GM19240 (cell line): ENCODE measurements at regions not wholly inside any gene's neighbourhood (a gene's known extent, or its start where the extent isn't known, plus 50 kb on each side); places are given as distances from the start of the nearest gene placed in this dataset.
"Not testable (repeated sequence)": the region's sequence is repeated elsewhere in the genome, so short reads cannot be mapped to it uniquely, and the experiment has no call there.

Experiments used
- DNase-seq: peaks from one replicate; pipeline ENCODE4 v3.0.0; 2011; ENCODE audit warnings: low spot score; ENCODE audit not compliant: insufficient read length

- not testable (repeated sequence) for DNase-seq
These were observed 71.5 kb upstream of the GADD45A start for GRCh38 chr1:67613479-67613878.

- no peak for DNase-seq
These were observed 70.5 kb upstream of the GADD45A start for GRCh38 chr1:67614511-67614934.

GRCh38 chr1:67615886-67616285 lies 69.1 kb upstream of the GADD45A start:
- no peak for DNase-seq

DNA sequence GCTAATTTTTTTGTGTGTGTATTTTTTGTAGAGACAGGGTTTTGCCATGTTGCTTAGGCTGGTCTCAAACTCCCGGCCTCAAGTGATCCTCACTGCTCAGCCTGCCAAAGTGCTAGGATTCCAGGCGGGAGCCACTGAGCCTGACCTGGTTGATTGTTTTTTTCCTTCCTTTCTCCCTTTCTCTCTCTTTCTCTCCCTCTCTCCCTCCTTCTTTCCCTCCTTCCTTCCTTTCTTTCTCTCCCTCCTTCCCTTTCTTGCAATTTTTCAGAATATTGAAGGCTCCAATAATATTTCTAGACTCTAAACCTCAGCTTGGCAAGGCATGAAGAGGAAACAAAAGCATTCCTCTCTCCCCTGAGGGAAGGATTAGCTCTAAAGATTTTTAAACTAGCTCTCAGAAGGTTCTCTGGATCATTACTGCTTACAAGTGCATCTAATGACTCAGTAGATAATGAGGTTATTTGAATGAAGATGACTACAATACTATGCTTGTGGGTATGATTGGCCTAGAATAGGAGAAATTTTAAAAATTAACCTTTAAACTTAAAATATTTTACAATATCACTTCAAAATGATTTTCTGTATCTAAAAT lies 68.5 kb upstream of the GADD45A start:
- DNase-seq: no peak

DNA sequence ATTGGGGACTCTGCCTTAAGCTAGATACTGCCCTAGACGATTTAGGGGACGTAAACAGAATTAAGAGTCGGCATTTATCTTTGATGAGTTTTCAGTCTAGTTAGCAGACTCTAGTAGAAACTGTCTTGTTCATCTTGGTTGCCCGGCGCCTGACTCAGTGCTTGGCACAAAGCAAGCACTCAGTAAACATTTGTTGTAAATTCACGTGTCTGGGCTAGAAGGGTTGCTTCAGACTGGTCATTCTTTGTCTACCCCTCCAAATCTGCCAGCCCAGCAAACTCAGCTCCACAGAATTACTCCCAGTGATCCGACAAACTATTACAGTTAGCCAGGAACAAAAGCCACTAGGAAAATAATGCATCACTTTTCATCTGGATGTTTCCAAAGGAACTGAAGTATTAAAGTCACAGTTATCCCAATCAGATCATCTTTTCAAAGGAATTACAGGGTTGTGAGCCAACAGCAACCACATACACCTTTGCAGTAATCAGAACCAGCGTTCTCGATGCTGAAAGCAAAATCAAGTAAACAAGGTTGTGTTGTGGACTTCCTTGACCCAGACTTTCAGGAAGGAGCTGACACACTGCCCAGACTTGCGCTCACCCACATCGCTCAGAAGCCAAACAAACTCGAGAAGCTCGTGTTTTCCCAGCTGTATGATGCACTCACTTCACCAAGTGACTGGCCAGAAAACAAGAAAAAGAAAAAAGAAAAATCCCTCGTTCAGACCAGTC lies 66.5 kb upstream of the GADD45A start:
- DNase-seq: no peak

GRCh38 chr1:67619080-67619479 lies 65.9 kb upstream of the GADD45A start:
- DNase-seq: no peak

DNA sequence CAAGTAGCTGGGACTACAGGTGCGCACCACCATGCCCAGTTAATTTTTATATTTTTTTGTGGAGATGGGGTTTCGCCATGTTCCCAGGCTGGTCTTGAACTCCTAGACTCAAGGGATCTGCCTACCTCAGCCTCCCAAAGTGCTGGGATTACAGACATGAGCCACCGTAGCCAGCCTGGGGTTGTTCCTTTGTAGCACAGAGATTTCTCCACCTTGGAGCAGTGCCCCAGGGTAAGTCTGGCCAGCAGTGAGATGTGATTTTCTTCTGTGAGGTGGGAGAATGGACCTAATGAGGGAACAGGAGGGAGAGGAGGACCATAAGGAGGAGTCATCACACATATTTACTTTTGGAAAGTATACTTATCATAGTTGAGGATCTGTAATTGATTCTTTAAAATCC lies 61.1 kb upstream of the GADD45A start:
- no peak for DNase-seq

GRCh38 chr1:67624680-67625079 lies 60.3 kb upstream of the GADD45A start:
- no peak for DNase-seq

DNA sequence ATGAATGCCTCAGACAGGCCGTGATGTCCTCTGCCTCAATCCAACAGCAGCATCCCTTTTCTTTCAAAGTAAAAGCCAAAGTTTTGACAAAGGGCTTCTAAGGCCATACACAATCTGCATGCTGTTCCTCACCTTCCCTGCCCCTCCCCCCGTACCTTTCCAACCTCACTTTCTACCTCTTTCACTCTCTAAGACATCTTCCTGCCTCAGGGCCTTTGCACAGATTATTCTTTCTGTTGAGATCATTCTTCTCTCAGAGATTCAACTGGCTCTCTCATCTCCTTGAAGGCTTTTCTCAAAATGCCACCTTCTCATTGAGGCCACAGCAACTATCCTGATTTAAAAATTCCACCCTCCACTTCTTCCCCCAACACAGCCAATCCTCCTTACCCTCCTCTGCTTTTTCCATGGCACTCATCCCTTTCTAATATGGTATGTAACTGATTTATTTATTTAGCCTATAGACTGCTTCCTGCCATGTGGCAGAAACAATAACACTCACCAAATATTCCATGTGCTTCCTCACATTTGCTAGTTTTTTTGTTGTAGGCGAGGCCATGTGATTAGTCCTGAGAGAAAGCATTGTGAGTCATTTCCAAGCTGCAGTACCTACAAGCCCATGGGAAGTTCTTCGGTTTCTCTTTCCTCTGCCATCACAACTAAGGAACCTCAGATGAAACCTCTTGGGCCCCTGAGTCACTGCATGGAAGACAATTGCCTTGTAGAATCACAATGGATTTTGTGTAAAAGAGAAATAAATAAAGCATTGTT lies 58.7 kb upstream of the GADD45A start:
- DNase-seq: no peak

DNA sequence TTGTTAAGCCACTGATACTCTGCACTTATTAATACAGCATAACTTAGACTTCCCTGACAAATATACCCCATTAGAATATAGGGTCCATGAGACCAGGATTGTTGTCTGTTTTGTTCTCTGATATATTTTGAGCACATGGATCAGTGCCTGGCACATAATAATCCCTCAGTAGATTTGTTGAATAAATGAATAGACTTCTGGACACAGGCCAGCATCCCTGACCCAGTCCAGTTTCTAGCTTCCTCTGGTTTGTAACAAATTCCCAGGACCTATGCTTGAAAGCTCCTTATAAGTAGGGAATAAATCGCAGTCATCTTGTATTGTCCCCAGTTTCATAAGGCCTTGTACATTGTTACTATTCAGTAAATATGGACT lies 58.2 kb upstream of the GADD45A start:
- DNase-seq: no peak

GRCh38 chr1:67627336-67627735 lies 57.7 kb upstream of the GADD45A start:
- DNase-seq: no peak

DNA sequence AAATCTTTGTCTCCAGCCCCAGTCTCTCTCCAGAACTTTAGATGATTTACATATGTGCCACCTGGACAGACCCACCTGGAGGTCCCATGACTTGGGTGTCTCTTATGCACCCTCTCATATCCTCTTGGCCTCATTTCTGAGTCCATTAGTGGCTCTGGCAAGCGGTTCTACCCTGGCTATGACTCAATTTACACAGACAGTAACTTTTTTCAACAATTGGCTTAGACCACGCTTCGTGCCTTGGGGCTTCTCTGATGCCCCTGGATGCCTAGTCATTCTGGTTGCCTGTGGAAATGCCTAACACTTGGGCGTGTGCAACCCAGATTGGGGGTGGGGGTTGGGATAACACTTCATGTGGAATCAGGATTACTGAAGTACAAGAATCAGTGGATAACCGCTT lies 57.1 kb upstream of the GADD45A start:
- DNase-seq: no peak

- DNase-seq: no peak
These were observed 55.5 kb upstream of the GADD45A start for GRCh38 chr1:67629370-67630075.

DNA sequence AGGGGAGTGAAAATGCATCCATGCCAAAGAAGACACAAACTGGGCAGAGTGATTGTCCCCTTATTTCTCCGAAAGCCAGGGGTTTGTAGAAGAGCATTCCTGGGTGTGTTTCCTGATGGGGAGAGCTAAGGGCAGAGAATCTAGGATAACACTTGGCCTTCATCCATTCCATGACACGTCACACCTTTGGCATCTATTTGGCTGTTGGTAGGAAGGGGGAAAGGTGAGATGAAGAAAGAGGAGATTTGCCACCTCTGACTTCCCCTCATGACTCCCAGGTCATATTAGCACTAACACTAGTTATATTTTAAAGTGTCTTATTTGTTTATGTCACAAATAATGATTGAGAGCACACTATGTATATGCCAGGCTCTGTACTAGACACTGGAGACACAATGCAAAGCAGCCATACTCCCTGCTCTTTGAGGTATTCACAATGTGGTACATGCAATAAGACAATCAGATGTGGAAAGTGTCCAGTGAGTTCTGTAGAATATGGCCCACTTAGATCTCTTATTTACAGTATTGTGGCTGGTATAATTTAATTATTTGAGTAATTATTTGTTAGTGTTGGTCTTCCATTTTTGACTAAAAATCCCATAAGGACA lies 54.5 kb upstream of the GADD45A start:
- DNase-seq: no peak

GRCh38 chr1:67632356-67632755 lies 52.6 kb upstream of the GADD45A start:
- no peak for DNase-seq

DNA sequence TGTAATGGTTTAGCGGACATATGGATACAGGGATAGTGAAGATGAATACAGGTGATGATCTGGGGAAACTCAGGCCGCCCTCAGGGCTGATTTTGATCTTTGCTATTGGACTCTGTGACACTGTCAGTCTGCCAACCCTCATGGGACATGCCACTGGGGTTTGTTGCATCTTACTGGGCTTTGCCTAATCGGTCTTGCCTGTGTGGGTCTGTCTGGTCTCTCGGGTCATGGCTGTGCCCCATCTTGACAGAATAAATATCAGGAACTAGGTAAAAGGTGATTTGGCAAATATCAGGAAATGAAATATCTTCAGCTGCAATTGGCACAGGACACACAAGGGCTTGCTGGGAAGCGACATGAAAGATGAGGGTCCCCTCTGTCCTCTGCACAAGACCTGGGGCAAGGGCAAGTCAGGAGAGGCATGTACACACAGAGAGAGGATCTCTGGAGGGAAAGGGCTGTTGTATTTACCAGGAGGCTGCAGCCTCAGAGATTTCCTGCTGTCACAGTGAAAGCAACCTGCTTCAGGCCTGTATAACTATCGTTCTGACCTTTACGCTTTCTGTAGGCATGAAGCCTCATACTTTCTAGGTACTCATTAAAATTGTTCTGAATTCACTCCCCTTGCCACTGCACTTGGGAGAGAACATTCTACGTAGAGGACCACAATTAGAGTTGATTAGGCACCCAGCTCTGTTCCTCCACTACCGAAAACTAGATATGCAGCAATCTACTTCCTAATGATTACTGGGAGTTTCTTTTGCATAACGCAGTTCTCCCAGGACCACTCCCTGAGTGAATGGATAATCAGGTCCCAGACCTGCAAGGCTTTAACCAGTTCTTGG lies 52.0 kb upstream of the GADD45A start:
- DNase-seq: no peak

DNA sequence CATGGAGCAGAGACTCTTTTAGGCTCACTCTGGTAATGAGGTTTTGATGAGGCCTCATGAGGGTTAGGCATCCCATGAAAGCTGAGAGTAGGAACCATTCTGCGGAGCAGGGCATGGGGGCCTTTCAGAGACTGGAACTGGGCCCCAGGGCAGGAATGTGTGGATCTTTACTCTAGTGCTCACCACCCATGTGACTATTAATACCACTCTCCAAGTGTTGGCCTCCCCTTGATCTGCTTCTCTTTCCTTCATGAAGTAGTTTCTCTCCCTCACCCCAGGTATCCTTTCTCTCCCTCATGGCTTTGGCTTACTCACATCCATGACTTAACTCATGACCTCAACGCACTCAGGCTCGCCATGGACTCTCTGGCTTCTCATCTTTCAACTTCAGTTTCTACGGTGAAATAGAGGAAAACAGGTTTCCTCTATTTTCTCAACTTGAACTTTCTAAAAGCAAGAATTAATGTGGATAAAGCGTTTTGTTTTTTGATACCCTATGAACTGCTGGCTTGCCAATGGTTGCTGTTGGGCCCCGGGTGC lies 50.5 kb upstream of the GADD45A start:
- no peak for DNase-seq

- no peak for DNase-seq
These were observed 49.8 kb upstream of the GADD45A start for GRCh38 chr1:67635055-67635809.
